K562 (cell line): ENCODE measurements at regions not wholly inside any gene's neighbourhood (a gene's known extent, or its start where the extent isn't known, plus 50 kb on each side); places are given as distances from the start of the nearest gene placed in this dataset.

ENCODE experiments used
- ATAC-seq: fragments of 200-7000 bp; cut with Tn5 transposase; 3 replicates; pipeline ENCODE4 v1.9.1; 2020; ENCODE audit warnings: moderate library complexity
- BruUV-seq: library from RNA; stranded (reverse); fragments of 400-500 nt; replicated peaks from 2 replicates; lab custom pipeline; 2021; lab: Mats Ljungman, UMichigan
- CTCF ChIA-PET: fragments of 300-600 bp; formaldehyde crosslinking; extraction: SDS; loops from one replicate; lab custom pipeline; 2021; ENCODE audit warnings: low intra/inter-chr PET ratio; lab: Yijun Ruan, JAX
- POLR2A ChIA-PET: fragments of 300-600, 350-650 bp; sonication (Branson Sonifier 250); formaldehyde crosslinking; extraction: SDS; loops from one replicate; lab custom pipeline; 2021; ENCODE audit warnings: antibody characterized with exemption, inconsistent platforms; lab: Yijun Ruan, JAX
- DNase-seq, 4 experiments: peaks; one replicate each; pipeline versions ENCODE4 v3.0.0 to v3.0.0-alpha.2; 2011 to 2018; ENCODE audit warnings: low spot score in 3 of 4, mixed read lengths in 3 of 4; ENCODE audit errors: extremely low read depth in 1 of 4
- FAIRE-seq: peaks from 2 replicates; lab custom pipeline; 2011; peaks lifted over from hg19 to GRCh38; lab: Jason Lieb, UNC
- H2AFZ ChIP-seq: 2 replicates; pipeline ENCODE4 v1.6.0; 2011; ENCODE audit warnings: low read depth, low read length, control low read depth, inconsistent platforms
- H3K27ac ChIP-seq: fragments of 200-600 bp; 3 replicates; pipeline ENCODE4 v1.8.0; 2011; ENCODE audit warnings: low read depth, mild to moderate bottlenecking, control low read depth, inconsistent platforms, low read length, moderate library complexity, mixed read lengths; ENCODE audit errors: extremely low read depth
- H3K27me3 ChIP-seq, 2 experiments: fragments of 300-600 bp in 1 of 2; 2 replicates in 1 of 2; 3 replicates in 1 of 2; pipeline versions ENCODE4 v1.6.0 to v1.8.0; 2011; ENCODE audit warnings: inconsistent platforms in 2 of 2, low read length in 2 of 2, mild to moderate bottlenecking in 1 of 2, mixed read lengths in 1 of 2, moderate library complexity in 1 of 2; ENCODE audit not compliant: control insufficient read depth in 2 of 2, insufficient read depth in 2 of 2
- H3K36me3 ChIP-seq: fragments of 300-600 bp; 3 replicates; pipeline ENCODE4 v1.8.0; 2011; ENCODE audit warnings: mild to moderate bottlenecking, low read length, inconsistent platforms; ENCODE audit not compliant: control insufficient read depth, insufficient read depth
- H3K4me1 ChIP-seq, 2 experiments: fragments of 200-600 bp in 1 of 2; replicated peaks in 1 of 2; 2 replicates in 1 of 2; 3 replicates in 1 of 2; pipeline versions ENCODE4 v1.5.1 to v1.8.0; 2011; ENCODE audit warnings: inconsistent platforms in 2 of 2, low read length in 2 of 2, mild to moderate bottlenecking in 1 of 2, mixed read lengths in 1 of 2, moderate library complexity in 1 of 2; ENCODE audit not compliant: control insufficient read depth in 2 of 2, insufficient read depth in 2 of 2
- H3K4me2 ChIP-seq: 2 replicates; pipeline ENCODE4 v1.6.1; 2011; ENCODE audit warnings: low read length, control low read depth, inconsistent platforms, mixed read lengths; ENCODE audit not compliant: insufficient read depth
- H3K4me3 ChIP-seq: fragments of 200-600 bp; sonication (generic), shearing (Covaris generic); 2 replicates; pipeline ENCODE4 v1.5.1; 2016; ENCODE audit warnings: control low read depth, inconsistent platforms
- H3K79me2 ChIP-seq: fragments of 200-600 bp; 3 replicates; pipeline ENCODE4 v1.8.0; 2011; ENCODE audit warnings: low read length, inconsistent platforms; ENCODE audit not compliant: control insufficient read depth, insufficient read depth
- H3K9ac ChIP-seq, 2 experiments: 2 replicates each; pipeline versions ENCODE4 v1.6.0 to v1.6.1; 2011; ENCODE audit warnings: low read depth in 2 of 2, low read length in 2 of 2, control low read depth in 1 of 2, inconsistent platforms in 1 of 2, mild to moderate bottlenecking in 1 of 2, mixed read lengths in 1 of 2; ENCODE audit not compliant: insufficient read depth in 1 of 2
- H3K9me1 ChIP-seq: one replicate; pipeline ENCODE4 v1.6.0; 2011; ENCODE audit warnings: inconsistent platforms, mild to moderate bottlenecking, low read length, moderate library complexity; ENCODE audit not compliant: control insufficient read depth, insufficient read depth
- H3K9me3 ChIP-seq: replicated peaks from 2 replicates; pipeline ENCODE4 v1.5.1; 2011; ENCODE audit warnings: low read depth, low read length, inconsistent platforms; ENCODE audit not compliant: control insufficient read depth, insufficient read depth
- H4K20me1 ChIP-seq: replicated peaks from 2 replicates; pipeline ENCODE4 v1.6.1; 2011; ENCODE audit warnings: low read length, inconsistent platforms, mixed read lengths; ENCODE audit not compliant: control insufficient read depth, insufficient read depth
- CBX5 ChIP-seq: IDR thresholded peaks from 2 replicates; pipeline ENCODE4 v1.6.1; 2014; ENCODE audit warnings: low read depth, borderline replicate concordance
- CEBPG ChIP-seq, 3 experiments: fragments of 200-800 bp in 1 of 3; sonication (Bioruptor generic) in 1 of 3; sonication (generic) in 1 of 3; formaldehyde crosslinking in 1 of 3; IDR thresholded peaks in 2 of 3; conservative IDR thresholded peaks in 1 of 3; 2 replicates each; pipeline versions ENCODE4 v1.6.1 to v1.8.0; 2016 to 2022; ENCODE audit warnings: missing compliant biosample characterization in 2 of 3, missing genetic modification characterization in 2 of 3, mild to moderate bottlenecking in 1 of 3, missing genetic modification reagents in 1 of 3
- CTCF ChIP-seq, 3 experiments: IDR thresholded peaks in 2 of 3; conservative IDR thresholded peaks in 1 of 3; 2 replicates each; pipeline ENCODE4 v1.5.1; 2011 to 2012; ENCODE audit warnings: low read length in 3 of 3, mild to moderate bottlenecking in 3 of 3, control low read depth in 2 of 3, improper control_type of control experiment in 1 of 3, inconsistent platforms in 1 of 3, low read depth in 1 of 3, mixed read lengths in 1 of 3, moderate library complexity in 1 of 3; ENCODE audit not compliant: insufficient read depth in 2 of 3
- DMBX1 ChIP-seq: fragments of 250-450 bp; sonication (Bioruptor Pico); IDR thresholded peaks from 2 replicates; pipeline ENCODE4 v1.8.0; 2022; ENCODE audit warnings: inconsistent platforms, mild to moderate bottlenecking, moderate library complexity, borderline replicate concordance
- MAX ChIP-seq: sonication (generic); formaldehyde crosslinking; IDR thresholded peaks from 2 replicates; pipeline ENCODE4 v1.9.0; 2022; ENCODE audit warnings: mild to moderate bottlenecking, missing genetic modification reagents
- ZC3H4 ChIP-seq: sonication (generic); formaldehyde crosslinking; IDR thresholded peaks from 2 replicates; pipeline ENCODE4 v1.9.0; 2021; ENCODE audit warnings: missing genetic modification reagents, borderline replicate concordance
- ZFP1 ChIP-seq: fragments of 450-650 bp; formaldehyde crosslinking; IDR thresholded peaks from 2 replicates; pipeline ENCODE4 v1.4.0; 2020; ENCODE audit warnings: mild to moderate bottlenecking, mixed read lengths
- ZFPM2 ChIP-seq: fragments of 250-450 bp; sonication (Bioruptor Pico); IDR thresholded peaks from 2 replicates; pipeline ENCODE4 v1.5.1; 2022; ENCODE audit warnings: mild to moderate bottlenecking
- ZNF217 ChIP-seq: sonication (generic); formaldehyde crosslinking; IDR thresholded peaks from 2 replicates; pipeline ENCODE4 v1.8.0; 2022; ENCODE audit warnings: mild to moderate bottlenecking, missing genetic modification reagents
- WGBS: fragments of 100-300 bp; shearing (Covaris generic); methylation state at CpG from one replicate; pipeline ENCODE4 v1.1.6; 2016; ENCODE audit warnings: low coverage, mixed read lengths; ENCODE audit not compliant: insufficient coverage; ENCODE audit errors: missing lambda C conversion rate; 5-methylcytosine and 5-hydroxymethylcytosine counted together
- in situ Hi-C: fragments of 300-500 bp; cut with MboI; formaldehyde crosslinking; loops from 4 replicates; pipeline ENCODE4 v1.15.0; 2018; ENCODE audit warnings: inconsistent platforms, mixed read lengths
- intact Hi-C: fragments of 100-400 bp; cut with micrococcal nuclease; formaldehyde crosslinking; loops from 2 replicates; pipeline ENCODE4 v1.14.2; 2022

- ATAC-seq: no peak
Observed at GRCh38 chr7:10646194-10646593, 327.5 kb upstream of the PHF14 start.

More at GRCh38 chr7:10646194-10646593, 327.5 kb upstream of the PHF14 start:
- Histone ChIP-seq H4K20me1 (no peaks in the 10 kb centered on the region), H3K9me1 (no peaks in the 10 kb centered on the region), H3K27ac (no peak overlapping the region), H3K27me3 (no peaks in the 10 kb centered on the region), H3K4me3 (no peak overlapping the region), H2AFZ (no peak overlapping the region), H3K9me3 (no peaks in the 10 kb centered on the region), H3K4me2 (no peak overlapping the region), H3K79me2 (peaks cover 34% of the 10 kb centered on the region), H3K4me1 (peaks cover 0 to 8% of the 10 kb centered on the region in 2 experiments; a peak in 3 of 5 replicates), H3K9ac (no peak overlapping the region), H3K36me3 (0 out of 3 replicates have a peak, but pooled peaks cover 2% of the 10 kb centered on the region)
- ChIA-PET CTCF (no interaction called here), POLR2A (no interaction called here)
- intact Hi-C loops (loop anchor here (5.0 to 10.0 kb wide), 2 partner anchors 139 to 241 kb away; no protein-coding TSS in a partner anchor), in situ Hi-C loops (no loop called here)
- TF ChIP-seq MAX (CRISPR knock-in tag): no peak
- TF ChIP-seq ZNF217 (CRISPR knock-in tag): no peak
- no peak for TF ChIP-seq ZFPM2 (CRISPR knock-in tag)
- TF ChIP-seq CEBPG (CRISPR knock-in tag; IDR thresholded peaks at IDR 0.05): no peak
- TF ChIP-seq CEBPG (tag; conservative IDR thresholded peaks at IDR 0.05 in 1 of 2, IDR thresholded peaks at IDR 0.05 in 1 of 2): 0 out of 4 replicates have a peak, but pooled peaks of 1 of the 2 experiments have one; percentile 6
- no peak for TF ChIP-seq DMBX1 (CRISPR knock-in tag)
- no peak for TF ChIP-seq ZFP1 (CRISPR knock-in tag)
- no peak for TF ChIP-seq CBX5
- TF ChIP-seq CTCF (IDR thresholded peaks at IDR 0.05 in 2 of 3, conservative IDR thresholded peaks at IDR 0.05 in 1 of 3; ENCODE audit: insufficient read depth in 2 of 3, low read depth in 1 of 3, low read length in 3 of 3): no peak
- no peak for TF ChIP-seq ZC3H4
- DNase-seq: no peak
- FAIRE-seq: no peak
- WGBS: 73% methylated on average over 5 of the region's 5 CpGs
- no TSS peak for BruUV-seq
